HG03280 (cell line): ENCODE measurements at regions not wholly inside any gene's neighbourhood (a gene's known extent, or its start where the extent isn't known, plus 50 kb on each side); places are given as distances from the start of the nearest gene placed in this dataset.
"Not testable (repeated sequence)": the region's sequence is repeated elsewhere in the genome, so short reads cannot be mapped to it uniquely, and the experiment has no call there.

Experiments
- ATAC-seq: cut with Tn5 transposase; IDR thresholded peaks from one replicate; pipeline ENCODE4 v1.9.1; 2021; ENCODE audit warnings: mild to moderate bottlenecking, moderate library complexity; ENCODE audit not compliant: unreplicated experiment

DNA sequence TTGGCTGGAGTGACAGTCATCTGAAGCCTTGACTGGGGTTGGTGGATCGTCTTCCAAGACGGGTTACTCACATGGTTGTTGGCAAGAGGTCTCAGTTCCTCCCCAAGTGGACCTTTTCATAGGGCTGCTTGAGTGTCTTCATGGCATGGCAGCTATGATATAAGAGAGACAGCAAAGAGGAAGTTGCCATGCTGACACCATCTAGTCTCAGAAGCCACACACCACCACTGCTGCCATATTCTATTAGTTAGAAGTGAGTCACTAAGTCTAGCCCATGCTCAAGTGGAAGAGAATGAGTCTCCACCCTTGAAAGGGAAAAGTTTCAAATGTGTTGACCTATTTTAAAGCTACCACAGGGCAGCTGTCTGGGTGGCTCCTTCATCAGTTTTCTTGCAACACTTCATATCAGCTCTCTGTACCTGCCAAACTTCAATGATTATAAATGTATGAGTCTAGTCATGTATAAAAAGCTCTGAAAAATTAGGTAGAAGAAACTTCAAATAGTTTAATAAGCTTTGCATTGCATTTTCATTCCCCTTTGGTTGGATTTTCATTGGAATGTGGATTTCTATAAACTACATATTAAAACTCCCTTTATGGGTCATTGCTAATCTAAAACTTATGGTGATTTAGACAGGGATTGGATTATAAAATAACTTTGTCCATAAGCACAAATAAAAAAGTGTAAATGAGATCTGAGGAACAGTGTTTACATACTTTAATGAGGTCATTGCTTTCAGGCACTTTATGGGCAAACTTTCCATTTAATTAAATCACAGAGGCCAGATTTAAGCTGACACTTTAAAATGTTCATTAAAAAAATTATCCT, 68.0 kb upstream of the ATXN3L start:
- no peak for ATAC-seq

DNA sequence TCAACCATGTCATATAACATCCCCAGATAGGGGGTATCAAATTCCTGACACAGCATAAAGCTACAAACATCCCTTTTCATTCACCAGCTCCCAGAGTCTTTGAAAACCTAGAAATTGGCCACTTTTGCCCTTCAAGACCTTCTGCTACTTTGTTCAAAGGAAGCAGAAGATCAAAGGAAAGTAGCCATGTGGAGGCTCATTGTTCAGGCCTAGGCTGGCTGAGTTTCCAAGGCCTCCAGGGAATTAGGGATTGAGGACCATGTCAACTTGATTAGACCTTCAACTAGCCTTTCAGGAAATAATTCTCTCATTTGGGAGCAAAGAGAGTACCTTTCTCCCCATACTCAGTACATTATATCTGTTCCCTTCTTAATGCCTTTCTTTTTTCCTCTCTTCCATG, 66.8 kb upstream of the ATXN3L start:
- ATAC-seq: no peak

DNA sequence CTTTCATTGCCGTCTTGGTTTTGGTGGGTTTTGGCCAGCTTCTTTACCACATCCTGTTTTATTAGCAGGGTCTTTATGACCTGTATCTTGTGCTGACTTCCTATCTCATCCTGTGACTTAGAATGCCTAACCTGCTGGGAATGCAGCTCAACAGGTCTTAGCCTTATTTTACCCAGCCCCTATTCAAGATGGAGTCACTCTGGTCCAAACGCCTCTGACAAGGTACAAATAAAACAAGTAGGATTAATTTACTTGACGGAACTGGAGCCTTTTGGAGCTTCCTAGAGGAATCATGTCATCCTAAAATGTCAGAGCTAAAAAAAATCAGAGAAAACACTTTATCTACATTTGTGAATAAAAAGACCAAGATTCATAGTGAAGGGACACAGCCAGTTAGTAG, 66.2 kb upstream of the ATXN3L start:
- no peak for ATAC-seq

DNA sequence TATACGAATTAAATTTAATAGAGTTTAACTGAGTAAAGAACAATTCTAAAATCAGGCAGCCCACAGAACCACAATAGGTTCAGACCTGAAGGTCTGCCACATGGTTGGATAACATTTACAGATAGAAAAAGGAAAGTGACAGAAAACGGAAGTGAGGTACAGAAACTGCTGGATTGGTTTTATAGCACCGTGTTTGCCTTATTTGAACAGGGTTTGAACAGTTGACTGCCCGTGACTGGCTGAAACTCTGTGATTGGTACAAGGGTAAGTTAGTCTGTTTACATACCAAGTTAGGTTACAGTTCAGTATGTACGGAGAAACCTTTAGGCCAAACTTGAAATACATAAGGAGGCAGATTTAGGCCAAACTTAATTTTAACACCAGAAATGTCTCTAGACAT, 64.1 kb upstream of the ATXN3L start:
- no peak for ATAC-seq

DNA sequence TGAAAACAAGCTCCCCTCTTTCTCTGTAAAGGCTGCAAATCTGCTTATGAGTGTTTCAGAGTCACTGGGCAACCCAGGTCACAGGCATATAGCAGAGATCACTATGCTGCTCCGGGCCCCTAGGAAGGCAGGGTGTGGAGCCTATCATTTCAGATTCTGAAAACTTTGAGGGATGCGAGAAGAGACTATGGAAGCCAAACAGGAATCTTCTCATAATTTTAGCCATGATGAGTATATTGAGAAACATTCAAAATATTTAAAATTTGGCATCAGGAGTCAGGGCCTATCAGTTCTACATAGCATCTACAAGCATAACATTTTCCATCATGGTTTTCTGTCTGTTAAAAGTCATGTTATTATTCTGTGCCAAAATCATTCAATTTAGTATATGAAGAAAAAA, 61.7 kb upstream of the ATXN3L start:
- no peak for ATAC-seq

DNA sequence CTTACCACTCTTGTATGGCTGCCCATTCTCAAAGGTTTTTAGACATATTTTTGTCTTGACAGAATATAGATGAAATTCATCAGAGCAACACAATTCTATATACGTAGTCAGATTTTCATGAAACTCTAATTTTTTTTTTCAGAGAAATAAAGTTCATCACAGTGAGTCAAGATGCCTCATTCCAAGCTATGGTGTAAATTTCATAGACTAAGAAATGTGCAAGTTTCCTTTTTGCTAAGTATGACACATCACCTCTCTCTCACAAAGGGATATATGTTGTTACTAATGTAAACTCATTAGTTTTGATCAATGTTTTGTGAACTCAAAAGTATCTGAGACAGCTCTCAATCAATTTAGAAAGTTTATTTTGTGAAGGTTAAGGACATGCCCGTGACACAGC, 60.4 kb upstream of the ATXN3L start:
- no peak for ATAC-seq

DNA sequence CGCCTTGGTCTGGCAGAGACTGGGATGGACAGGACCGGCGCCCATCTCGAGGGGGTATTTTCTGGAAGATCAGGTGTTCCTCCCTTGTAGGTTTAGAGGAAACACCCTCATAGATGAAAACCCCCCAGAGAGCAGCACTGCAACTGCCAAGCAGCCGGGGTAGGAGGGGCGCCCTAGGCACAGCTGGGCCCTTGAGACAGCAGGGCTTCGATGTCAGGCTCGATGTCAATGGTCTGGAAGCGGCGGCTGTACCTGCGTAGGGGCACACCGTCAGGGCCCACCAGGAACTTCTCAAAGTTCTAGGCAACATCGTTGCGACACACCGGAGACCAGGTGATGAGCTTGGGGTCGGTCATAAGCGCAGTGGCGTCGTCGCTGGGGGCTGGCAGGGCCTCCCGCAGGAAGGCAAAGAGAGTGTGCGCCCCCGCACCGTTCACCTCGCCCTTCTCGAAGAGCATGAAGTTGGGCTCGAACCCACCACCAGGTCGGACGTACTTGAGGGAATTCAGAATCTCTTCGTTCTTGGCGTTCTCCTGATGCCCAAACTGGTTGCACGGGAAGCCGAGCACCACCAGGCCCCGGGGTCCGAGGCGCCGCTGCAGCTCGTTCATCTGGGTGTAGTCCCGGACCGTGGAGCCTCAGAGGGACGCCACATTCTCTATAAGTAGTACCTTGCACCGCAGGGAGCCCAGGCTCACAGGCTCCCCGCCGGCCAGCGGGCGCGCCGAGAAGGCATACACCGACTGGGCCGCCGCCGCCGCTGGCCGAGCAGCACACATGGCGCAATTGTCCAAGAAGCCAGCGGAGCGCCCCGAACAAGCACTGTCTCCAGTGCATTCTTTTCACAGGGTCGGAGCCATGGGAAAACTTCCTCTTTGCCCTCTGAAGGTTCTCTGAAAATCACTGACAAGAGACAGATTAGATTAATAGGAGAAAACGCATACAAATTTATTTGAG, 59.0 kb upstream of the ATXN3L start:
- ATAC-seq: not testable (repeated sequence)

DNA sequence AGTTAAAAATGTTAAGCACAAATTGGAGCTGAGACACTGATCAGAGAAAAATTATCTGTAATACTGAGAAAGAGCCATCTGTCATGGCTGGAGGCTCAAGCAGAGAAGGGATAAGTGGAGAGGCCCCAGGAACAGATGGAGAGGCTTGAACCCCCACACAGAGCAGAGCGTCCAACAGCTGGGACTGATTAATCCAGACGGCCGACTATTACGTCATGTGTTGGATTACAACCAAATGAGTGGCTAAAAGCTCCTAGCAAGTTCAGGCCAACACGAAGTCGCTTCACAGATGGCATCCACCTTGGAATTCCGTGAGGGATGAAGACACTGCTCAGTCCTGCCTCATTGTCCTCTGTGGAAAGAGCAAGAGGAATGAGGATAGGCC, 57.7 kb upstream of the ATXN3L start:
- ATAC-seq: no peak

DNA sequence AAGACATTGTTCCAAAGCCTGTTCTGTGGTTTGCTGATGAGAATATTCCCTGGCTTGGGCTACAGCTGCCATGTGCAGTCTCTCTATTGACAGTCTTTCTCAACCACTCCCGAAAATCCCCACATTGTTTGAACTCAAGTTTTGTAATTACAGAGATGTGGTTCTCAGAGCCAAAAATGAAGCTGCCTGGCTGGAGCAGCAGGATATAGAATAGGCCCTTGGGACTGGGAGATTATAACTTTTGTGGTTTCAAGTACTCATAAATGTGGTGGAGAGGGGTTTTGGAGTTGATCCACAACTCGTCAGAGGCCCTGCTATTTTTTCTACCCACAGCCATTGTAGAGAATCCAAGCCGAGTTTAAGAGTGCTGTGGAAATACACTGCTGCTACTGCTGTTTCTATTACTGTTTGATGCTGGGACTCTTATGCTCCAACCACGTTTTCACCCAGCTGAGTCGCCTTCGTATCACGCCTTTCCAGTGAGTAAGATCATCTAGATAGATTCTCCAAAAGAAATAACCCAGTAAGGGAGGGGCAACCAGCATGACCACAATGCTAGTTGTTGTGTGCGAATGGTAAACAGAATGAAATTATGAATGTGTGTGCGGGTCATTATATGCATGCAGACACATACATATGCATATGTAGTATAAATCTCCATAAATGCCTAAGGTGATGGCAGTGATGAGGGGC, 57.1 kb upstream of the ATXN3L start:
- ATAC-seq: no peak

DNA sequence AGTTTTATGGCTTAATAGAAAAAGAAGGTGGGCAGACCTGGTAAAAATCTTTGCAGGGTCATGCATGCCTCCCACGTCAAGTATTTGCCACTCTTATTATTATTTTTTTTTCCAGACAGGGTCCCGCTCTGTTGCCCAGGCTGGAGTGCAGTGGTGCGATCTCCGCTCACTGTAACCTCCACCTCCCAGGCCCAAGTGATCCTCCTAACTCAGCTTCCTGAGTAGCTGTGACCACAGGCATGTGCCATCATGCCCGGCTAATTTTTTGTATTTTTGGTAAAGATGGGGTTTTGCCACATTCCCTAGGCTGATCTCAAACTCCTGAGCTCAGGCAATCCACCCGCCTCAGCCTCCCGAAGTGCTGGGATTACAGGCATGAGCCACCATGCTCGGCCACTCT, 55.7 kb upstream of the ATXN3L start:
- ATAC-seq: not testable (repeated sequence)

DNA sequence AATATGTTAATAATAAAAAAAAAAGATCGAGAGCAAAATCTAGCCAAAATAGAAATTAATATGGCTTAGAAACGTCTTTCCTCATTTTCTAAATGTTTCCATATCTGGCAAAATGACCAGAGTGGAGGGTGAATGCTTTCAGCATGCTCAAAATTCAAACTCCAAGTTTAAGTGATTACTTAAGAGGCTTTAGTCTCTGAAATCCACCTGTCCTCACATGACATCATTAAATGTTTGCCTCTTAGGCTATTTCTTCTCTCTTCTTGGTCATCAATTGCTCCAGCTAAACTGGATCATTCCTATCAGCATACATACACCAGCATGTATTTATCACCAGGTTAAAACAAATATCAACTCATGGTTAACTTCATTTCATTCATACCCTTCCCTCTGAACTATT, 54.5 kb upstream of the ATXN3L start:
- no peak for ATAC-seq

DNA sequence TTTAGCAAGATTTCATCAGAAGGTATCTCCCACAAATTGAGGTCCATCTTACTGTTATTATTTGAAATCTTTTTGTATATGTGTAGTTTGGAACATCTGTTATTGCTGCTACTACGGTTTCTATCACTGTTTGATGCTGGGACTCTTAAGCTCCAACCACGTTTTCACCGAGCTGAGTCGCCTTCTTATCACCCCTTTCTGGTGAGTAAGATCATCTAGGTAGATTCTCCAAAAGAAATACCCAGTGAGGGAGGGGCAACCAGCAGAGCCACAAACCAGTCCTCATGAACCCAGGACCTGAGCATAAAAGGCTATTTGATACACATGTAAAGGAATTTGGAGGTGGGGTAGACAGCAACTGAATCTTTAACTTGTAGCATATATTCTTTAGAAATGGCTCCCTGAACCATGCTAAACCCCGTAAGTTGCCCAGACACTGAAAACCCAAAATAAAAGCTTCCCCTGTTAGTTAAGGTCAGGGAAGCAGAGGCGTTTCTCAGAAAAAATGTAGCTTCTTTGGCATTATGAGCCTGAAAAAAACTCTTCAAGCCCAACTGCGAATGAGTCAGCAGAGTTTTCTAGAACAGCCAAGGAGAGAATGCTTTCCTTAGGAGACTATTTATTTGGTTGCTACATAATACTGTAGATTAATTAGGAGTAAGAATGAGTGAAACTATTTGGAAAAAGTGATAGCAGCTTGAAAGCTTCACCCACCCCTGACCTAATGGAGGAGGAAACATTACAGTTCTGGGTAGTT, 53.8 kb upstream of the ATXN3L start:
- ATAC-seq: no peak

DNA sequence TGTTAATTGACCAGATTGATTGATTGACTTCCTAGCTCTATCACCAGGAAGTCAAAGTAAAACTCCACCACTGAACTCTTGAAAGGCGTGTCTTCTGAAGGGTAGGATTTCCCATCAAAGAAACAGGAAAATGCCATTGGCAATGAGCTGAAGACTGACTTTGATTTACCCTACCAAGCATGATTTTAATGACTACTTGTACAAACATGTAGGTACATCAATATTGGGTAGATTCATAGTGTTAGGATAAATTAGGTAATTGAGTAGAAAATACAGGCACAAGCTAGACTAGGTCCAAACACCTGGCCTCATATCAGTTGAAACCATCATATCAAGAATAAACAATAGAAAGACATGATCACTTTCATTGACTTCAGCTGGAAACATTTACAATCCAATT, 53.2 kb upstream of the ATXN3L start:
- no peak for ATAC-seq

DNA sequence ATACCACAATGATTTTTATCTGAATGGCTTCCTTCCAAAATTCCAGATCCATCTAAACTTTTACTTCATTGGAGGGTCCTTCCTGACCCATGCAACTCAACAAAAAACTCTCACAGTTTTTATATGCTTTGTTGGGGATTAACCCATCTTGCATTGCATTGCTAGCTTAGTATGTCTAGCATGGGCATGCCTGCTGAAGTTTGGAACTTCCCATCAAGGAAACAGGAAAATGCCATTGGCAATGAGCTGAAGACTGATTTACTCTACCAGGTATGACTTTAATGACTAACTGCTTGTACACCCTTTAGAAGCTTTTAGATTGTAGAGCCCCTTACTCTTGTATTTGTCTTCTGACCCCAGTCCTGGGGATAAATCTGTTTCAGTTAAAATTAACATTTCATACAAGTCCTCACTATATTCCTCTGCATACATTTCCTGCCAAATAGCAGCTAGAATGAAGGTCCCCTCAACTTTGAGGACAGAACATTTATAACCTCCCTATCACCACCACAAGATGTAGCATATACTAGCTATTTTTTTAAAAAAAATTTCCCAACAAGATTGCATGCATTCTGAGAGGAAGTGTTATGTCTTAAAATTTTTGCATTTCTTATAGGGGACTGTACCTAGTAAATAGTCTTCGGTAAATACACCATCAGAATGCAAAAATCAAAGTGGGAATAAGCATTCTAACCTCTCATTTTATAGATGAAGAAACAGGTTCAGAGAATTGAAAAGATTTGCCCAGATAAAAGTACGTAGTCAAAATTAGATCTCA, 52.5 kb upstream of the ATXN3L start:
- ATAC-seq: no peak

DNA sequence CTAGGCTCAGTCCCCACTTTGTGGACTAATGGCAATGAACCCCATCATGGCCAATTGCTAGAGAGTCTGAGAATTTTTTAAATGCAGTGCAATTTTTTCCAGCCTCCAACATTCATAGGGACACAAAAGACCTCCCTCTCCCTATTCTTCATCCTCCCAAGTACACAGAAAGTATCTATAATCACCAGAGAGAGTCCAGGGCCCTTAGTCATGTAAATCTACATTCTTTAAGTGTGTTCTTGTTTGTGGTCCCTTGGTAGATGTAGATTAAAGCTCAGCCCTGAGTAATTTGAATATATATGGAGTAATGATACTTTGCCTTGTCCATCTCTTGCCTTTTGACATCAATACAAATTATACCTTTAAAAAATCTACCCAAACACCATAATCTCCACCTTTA, 51.3 kb upstream of the ATXN3L start:
- ATAC-seq: no peak

DNA sequence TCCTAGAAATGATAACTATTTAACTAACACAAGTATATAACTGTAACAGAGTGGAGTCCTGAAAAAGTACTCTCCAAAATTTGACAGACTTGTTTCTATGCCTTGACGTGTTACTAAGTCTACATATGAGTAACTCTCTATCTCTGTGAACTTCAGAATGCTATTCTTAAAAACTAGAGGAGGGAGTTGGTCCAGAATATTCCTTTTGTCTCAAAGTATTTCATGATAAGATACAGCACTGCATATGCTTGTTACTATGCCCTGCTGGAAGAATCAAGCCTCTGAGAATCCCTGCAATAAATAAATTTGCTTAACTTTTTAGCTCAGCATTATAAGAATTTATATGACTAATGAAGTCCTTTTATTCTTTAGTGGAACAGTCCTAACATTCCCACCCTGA, 50.9 kb upstream of the ATXN3L start:
- no peak for ATAC-seq
